ENCODE measurements at regions not wholly inside any gene's neighbourhood (a gene's known extent, or its start where the extent isn't known, plus 50 kb on each side); places are given as distances from the start of the nearest gene placed in this dataset.
A peak's percentile ranks its signal among the peaks of the same experiment; 100 is the strongest.

- H3K27ac Mint-ChIP-seq: no peak overlapping the region
- ChIA-PET POLR2A (no interaction called here), CTCF (no interaction called here)
- no peaks in the 10 kb centered on the region for H3K27me3 Mint-ChIP-seq
- peaks cover 24% of the 10 kb centered on the region for H3K4me1 Mint-ChIP-seq
- no peak overlapping the region for H3K4me3 Mint-ChIP-seq
- H3K36me3 Mint-ChIP-seq (ENCODE audit: low read depth): peaks cover 4% of the 10 kb centered on the region
- peaks cover 5% of the 10 kb centered on the region for H3K9me3 Mint-ChIP-seq
- no peak for DNase-seq
These were observed 279.7 kb downstream of the COG6 start for GRCh38 chr13:39935155-39935554.

GRCh38 chr13:39938596-39938995 is 283.1 kb downstream of the COG6 start:
- H3K4me3 Mint-ChIP-seq: no peak overlapping the region
- ChIA-PET POLR2A (no interaction called here), CTCF (interaction anchor here (0.6 kb wide), 2 partner anchors 16 to 219 kb away, joined by 4 to 5 read pairs; no protein-coding TSS in a partner anchor)
- H3K27ac Mint-ChIP-seq: no peak overlapping the region
- no peaks in the 10 kb centered on the region for H3K36me3 Mint-ChIP-seq (ENCODE audit: low read depth)
- peaks cover 16% of the 10 kb centered on the region for H3K4me1 Mint-ChIP-seq
- peaks cover 2% of the 10 kb centered on the region for H3K9me3 Mint-ChIP-seq
- no peaks in the 10 kb centered on the region for H3K27me3 Mint-ChIP-seq
- no peak for DNase-seq

GRCh38 chr13:39941236-39941635 is 285.8 kb downstream of the COG6 start:
- no peak for DNase-seq
- H3K4me1 Mint-ChIP-seq: peaks cover 11% of the 10 kb centered on the region
- ChIA-PET POLR2A (no interaction called here), CTCF (interaction anchor here (0.5 to 2.8 kb wide), 5 partner anchors 8 to 753 kb away, joined by 3 to 15 read pairs (median 8); no protein-coding TSS in a partner anchor)
- no peaks in the 10 kb centered on the region for H3K36me3 Mint-ChIP-seq (ENCODE audit: low read depth)
- no peaks in the 10 kb centered on the region for H3K9me3 Mint-ChIP-seq
- no peak overlapping the region for H3K4me3 Mint-ChIP-seq
- H3K27ac Mint-ChIP-seq: no peak overlapping the region
- no peaks in the 10 kb centered on the region for H3K27me3 Mint-ChIP-seq

- Mint-ChIP-seq H3K27me3 (no peaks in the 10 kb centered on the region), H3K4me1 (peaks cover 6% of the 10 kb centered on the region), H3K4me3 (no peak overlapping the region), H3K9me3 (no peaks in the 10 kb centered on the region), H3K36me3 (ENCODE audit: low read depth) (no peaks in the 10 kb centered on the region), H3K27ac (no peak overlapping the region)
- ChIA-PET CTCF (interaction anchor here (0.5 to 2.8 kb wide), 31 partner anchors 9 to 841 kb away, joined by 3 to 15 read pairs (median 4); no protein-coding TSS in a partner anchor), POLR2A (no interaction called here)
- no peak for DNase-seq
These were observed 286.6 kb downstream of the COG6 start for GRCh38 chr13:39941911-39942551.

GRCh38 chr13:39942552-39943273 is 287.3 kb downstream of the COG6 start:
- ChIA-PET CTCF (interaction anchor here (0.5 to 2.8 kb wide), 36 partner anchors 8 to 840 kb away, joined by 3 to 15 read pairs (median 3); no protein-coding TSS in a partner anchor), POLR2A (no interaction called here)
- no peak overlapping the region for H3K4me3 Mint-ChIP-seq
- H3K9me3 Mint-ChIP-seq: no peaks in the 10 kb centered on the region
- no peak overlapping the region for H3K27ac Mint-ChIP-seq
- H3K36me3 Mint-ChIP-seq (ENCODE audit: low read depth): no peaks in the 10 kb centered on the region
- peaks cover 3% of the 10 kb centered on the region for H3K4me1 Mint-ChIP-seq
- peak; percentile 76 for DNase-seq
- H3K27me3 Mint-ChIP-seq: peaks cover 1% of the 10 kb centered on the region

GRCh38 chr13:39943711-39944110 is 288.2 kb downstream of the COG6 start:
- Mint-ChIP-seq H3K9me3 (no peaks in the 10 kb centered on the region), H3K4me3 (no peak overlapping the region), H3K4me1 (peaks cover 3% of the 10 kb centered on the region), H3K36me3 (ENCODE audit: low read depth) (no peaks in the 10 kb centered on the region), H3K27ac (no peak overlapping the region), H3K27me3 (peaks cover 5% of the 10 kb centered on the region)
- no peak for DNase-seq
- CTCF ChIA-PET: interaction anchor here (0.6 to 2.8 kb wide), 6 partner anchors 7 to 725 kb away, joined by 3 to 15 read pairs (median 10); no protein-coding TSS in a partner anchor
- POLR2A ChIA-PET: interaction anchor here (0.6 kb wide), 1 partner anchor 251 kb away, joined by 4 read pairs; no protein-coding TSS in a partner anchor

- H3K27ac Mint-ChIP-seq: no peak overlapping the region
- ChIA-PET POLR2A (no interaction called here), CTCF (no interaction called here)
- no peak for DNase-seq
- peaks cover 3% of the 10 kb centered on the region for H3K4me1 Mint-ChIP-seq
- H3K36me3 Mint-ChIP-seq (ENCODE audit: low read depth): no peaks in the 10 kb centered on the region
- H3K4me3 Mint-ChIP-seq: no peak overlapping the region
- H3K9me3 Mint-ChIP-seq: no peaks in the 10 kb centered on the region
- H3K27me3 Mint-ChIP-seq: peaks cover 5% of the 10 kb centered on the region
These were observed 289.8 kb downstream of the COG6 start for GRCh38 chr13:39945226-39945625.

GRCh38 chr13:39946769-39947168 is 291.3 kb downstream of the COG6 start:
- ChIA-PET POLR2A (no interaction called here), CTCF (no interaction called here)
- no peak overlapping the region for H3K27ac Mint-ChIP-seq
- H3K4me1 Mint-ChIP-seq: peaks cover 7% of the 10 kb centered on the region
- peaks cover 5% of the 10 kb centered on the region for H3K27me3 Mint-ChIP-seq
- H3K4me3 Mint-ChIP-seq: no peak overlapping the region
- no peak for DNase-seq
- no peaks in the 10 kb centered on the region for H3K9me3 Mint-ChIP-seq
- H3K36me3 Mint-ChIP-seq (ENCODE audit: low read depth): no peaks in the 10 kb centered on the region

GRCh38 chr13:39951301-39951700 is 295.8 kb downstream of the COG6 start:
- ChIA-PET POLR2A (no interaction called here), CTCF (interaction anchor here (1.8 kb wide), 1 partner anchor 9 kb away, joined by 11 read pairs; no protein-coding TSS in a partner anchor)
- H3K36me3 Mint-ChIP-seq (ENCODE audit: low read depth): no peaks in the 10 kb centered on the region
- DNase-seq: no peak
- H3K4me1 Mint-ChIP-seq: peaks cover 25% of the 10 kb centered on the region
- no peak overlapping the region for H3K4me3 Mint-ChIP-seq
- no peak overlapping the region for H3K27ac Mint-ChIP-seq
- peaks cover 5% of the 10 kb centered on the region for H3K27me3 Mint-ChIP-seq
- no peaks in the 10 kb centered on the region for H3K9me3 Mint-ChIP-seq

GRCh38 chr13:39952249-39953233 is 297.1 kb downstream of the COG6 start:
- Mint-ChIP-seq H3K36me3 (ENCODE audit: low read depth) (no peaks in the 10 kb centered on the region), H3K4me1 (peaks cover 37% of the 10 kb centered on the region), H3K4me3 (no peak overlapping the region), H3K9me3 (peaks cover 3% of the 10 kb centered on the region), H3K27me3 (peaks cover 5% of the 10 kb centered on the region), H3K27ac (no peak overlapping the region)
- CTCF ChIA-PET: interaction anchor here (0.6 to 2.0 kb wide), 3 partner anchors 9 to 775 kb away, joined by 3 to 12 read pairs (median 3); no protein-coding TSS in a partner anchor
- POLR2A ChIA-PET: no interaction called here
- DNase-seq: no peak

GRCh38 chr13:39954476-39954875 is 299.0 kb downstream of the COG6 start:
- no peak overlapping the region for H3K4me3 Mint-ChIP-seq
- peaks cover 52% of the 10 kb centered on the region for H3K4me1 Mint-ChIP-seq
- POLR2A ChIA-PET: interaction anchor here (0.7 kb wide), 1 partner anchor 57 kb away, joined by 3 read pairs; no protein-coding TSS in a partner anchor

GRCh38 chr13:39955560-39955959 is 300.1 kb downstream of the COG6 start:
- H3K4me3 Mint-ChIP-seq: no peak overlapping the region

More at GRCh38 chr13:39954476-39954875, 299.0 kb downstream of the COG6 start:
- Mint-ChIP-seq H3K27ac (no peak overlapping the region), H3K9me3 (peaks cover 4% of the 10 kb centered on the region), H3K36me3 (ENCODE audit: low read depth) (no peaks in the 10 kb centered on the region), H3K27me3 (no peaks in the 10 kb centered on the region)
- CTCF ChIA-PET: interaction anchor here (0.6 kb wide), 1 partner anchor 16 kb away, joined by 5 read pairs; no protein-coding TSS in a partner anchor
- DNase-seq: no peak

More at GRCh38 chr13:39955560-39955959, 300.1 kb downstream of the COG6 start:
- Mint-ChIP-seq H3K36me3 (ENCODE audit: low read depth) (no peaks in the 10 kb centered on the region), H3K4me1 (peaks cover 59% of the 10 kb centered on the region), H3K9me3 (peaks cover 5% of the 10 kb centered on the region), H3K27me3 (no peaks in the 10 kb centered on the region), H3K27ac (no peak overlapping the region)
- DNase-seq: no peak
- CTCF ChIA-PET: interaction anchor here (0.6 to 1.5 kb wide), 3 partner anchors 13 to 200 kb away, joined by 3 to 15 read pairs (median 5); no protein-coding TSS in a partner anchor
- POLR2A ChIA-PET: no interaction called here
